ENCODE measurements at regions not wholly inside any gene's neighbourhood (a gene's known extent, or its start where the extent isn't known, plus 50 kb on each side); places are given as distances from the start of the nearest gene placed in this dataset.

- H3K4me3 ChIP-seq, result no peak overlapping the region
- 4% methylated on average over 1 of the region's 1 CpG for WGBS (ENCODE audit: missing lambda C conversion rate)
- POLR2A ChIA-PET, result no interaction called here
- CTCF ChIA-PET, result no interaction called here
- H3K4me1 ChIP-seq, result no peaks in the 10 kb centered on the region
- no peak for ATAC-seq
- peaks cover 5% of the 10 kb centered on the region; the same call in 1 of the 3 replicates for H3K9me3 ChIP-seq
- no peak overlapping the region for H3K4me2 ChIP-seq
- no peak overlapping the region for H3K27ac ChIP-seq
- no peak for DNase-seq (ENCODE audit: low read depth in 1 of 2, low spot score in 1 of 2)
- FAIRE-seq, result no peak
- no peak for TF ChIP-seq RAD21 (conservative IDR thresholded peaks at IDR 0.05 in 1 of 2, IDR thresholded peaks at IDR 0.05 in 1 of 2)
- TF ChIP-seq MAFK (IDR thresholded peaks at IDR 0.05; ENCODE audit: partially characterized antibody), result peak; percentile 52
These were observed 856.9 kb upstream of the PTPRD start for GRCh38 chr9:11469745-11470144.

DNA sequence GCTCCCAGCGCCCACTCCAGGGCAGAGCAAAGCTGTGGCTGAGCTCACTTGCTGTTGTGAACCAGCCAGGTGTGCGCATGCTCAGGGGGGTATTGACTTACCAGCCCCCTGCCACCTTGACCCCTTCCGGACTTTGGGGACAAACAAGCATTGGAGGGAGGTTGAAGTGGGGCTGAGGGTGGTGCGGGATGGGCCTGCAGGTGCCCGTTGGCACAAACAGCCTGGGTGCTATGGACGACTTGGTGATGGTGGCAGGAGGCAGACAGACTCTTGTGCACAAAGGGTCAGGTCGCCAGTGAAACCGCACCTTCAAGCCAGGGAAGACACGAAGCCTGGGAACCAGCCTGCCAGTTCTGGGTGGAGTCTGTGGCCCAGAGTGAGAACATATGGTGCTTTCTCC is 858.5 kb upstream of the PTPRD start:
- POLR2A ChIA-PET, result no interaction called here
- CTCF ChIA-PET, result no interaction called here
- DNase-seq (ENCODE audit: low read depth in 1 of 2, low spot score in 1 of 2) (no peak), ATAC-seq (no peak), FAIRE-seq (no peak)
- TF ChIP-seq CBX2 (IDR thresholded peaks at IDR 0.05; ENCODE audit: borderline replicate concordance, low read depth) (no peak), RCOR1 (IDR thresholded peaks at IDR 0.05; ENCODE audit: low read depth, low read length) (no peak)
- Histone ChIP-seq H3K4me1 (no peaks in the 10 kb centered on the region), H3K27ac (no peak overlapping the region), H3K4me2 (no peak overlapping the region), H3K9me3 (0 out of 3 replicates have a peak, but pooled peaks cover 5% of the 10 kb centered on the region), H3K4me3 (no peak overlapping the region)
- 6% methylated on average over 6 of the region's 9 CpGs for WGBS (ENCODE audit: missing lambda C conversion rate)

DNA sequence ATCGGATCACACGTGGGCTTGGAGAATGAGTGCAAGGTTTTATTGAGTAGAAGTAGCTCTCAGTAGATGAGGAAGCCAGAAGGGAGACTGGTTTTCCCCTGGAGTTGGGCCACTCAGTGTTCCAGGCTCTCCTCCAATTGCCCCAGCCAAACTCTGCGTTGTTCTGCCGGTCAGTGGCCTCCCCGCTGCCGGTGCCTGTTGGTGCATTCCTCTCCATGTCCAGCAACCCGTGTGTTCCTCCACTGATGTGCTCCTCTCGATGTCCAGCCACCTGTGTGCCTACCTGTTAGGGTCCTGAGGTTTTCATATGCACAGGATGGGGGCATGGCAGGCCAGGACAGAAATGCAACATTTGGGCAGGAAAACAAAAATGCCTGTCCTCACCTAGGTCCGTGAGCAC is 888.0 kb upstream of the PTPRD start:
- Histone ChIP-seq H3K4me2 (no peak overlapping the region), H3K27ac (no peak overlapping the region), H3K9me3 (no peaks in the 10 kb centered on the region), H3K4me3 (no peak overlapping the region), H3K4me1 (no peaks in the 10 kb centered on the region)
- WGBS (ENCODE audit: missing lambda C conversion rate), result 14% methylated on average over 9 of the region's 9 CpGs
- ChIA-PET POLR2A (no interaction called here), CTCF (no interaction called here)
- no peak for ATAC-seq
- TF ChIP-seq CHD4 (IDR thresholded peaks at IDR 0.05; ENCODE audit: borderline replicate concordance), result no peak
- TF ChIP-seq HEYL (CRISPR knock-in tag; IDR thresholded peaks at IDR 0.05), result no peak
- FAIRE-seq, result no peak
- no peak for DNase-seq (ENCODE audit: low read depth in 1 of 2, low spot score in 1 of 2)

- no peak for ATAC-seq
- Histone ChIP-seq H3K4me2 (no peak overlapping the region), H3K4me1 (no peaks in the 10 kb centered on the region), H3K9me3 (peaks cover 6% of the 10 kb centered on the region; the same call in 1 of the 3 replicates), H3K4me3 (no peak overlapping the region), H3K27ac (no peak overlapping the region)
- DNase-seq (ENCODE audit: low read depth in 1 of 2, low spot score in 1 of 2), result no peak
- POLR2A ChIA-PET, result no interaction called here
- WGBS (ENCODE audit: missing lambda C conversion rate), result 18% methylated on average over 2 of the region's 2 CpGs
- no peak for FAIRE-seq
- CTCF ChIA-PET, result no interaction called here
- TF ChIP-seq SREBF2 (IDR thresholded peaks at IDR 0.05), result no peak
- no peak for TF ChIP-seq HOXB13 (CRISPR knock-in tag; IDR thresholded peaks at IDR 0.05; ENCODE audit: low read depth)
- no peak for TF ChIP-seq JUN (IDR thresholded peaks at IDR 0.05)
- no peak for TF ChIP-seq SMC3 (IDR thresholded peaks at IDR 0.05)
- no peak for TF ChIP-seq MYC (IDR thresholded peaks at IDR 0.05; ENCODE audit: borderline replicate concordance, low read length)
- TF ChIP-seq FOSB (CRISPR knock-in tag; IDR thresholded peaks at IDR 0.05), result no peak
- TF ChIP-seq ZFP36 (IDR thresholded peaks at IDR 0.05; ENCODE audit: borderline replicate concordance, partially characterized antibody), result no peak
These were observed 894.2 kb upstream of the PTPRD start for GRCh38 chr9:11506980-11507379.

GRCh38 chr9:11537566-11537965 is 924.8 kb upstream of the PTPRD start:
- CTCF ChIA-PET, result no interaction called here
- DNase-seq (ENCODE audit: low read depth in 1 of 2, low spot score in 1 of 2), result no peak
- POLR2A ChIA-PET, result no interaction called here
- Histone ChIP-seq H3K4me2 (no peak overlapping the region), H3K27ac (no peak overlapping the region), H3K4me3 (no peak overlapping the region), H3K4me1 (no peaks in the 10 kb centered on the region), H3K9me3 (peaks cover 3% of the 10 kb centered on the region; the same call in 1 of the 3 replicates)
- no peak for FAIRE-seq
- no peak for ATAC-seq
- TF ChIP-seq POLR2A (IDR thresholded peaks at IDR 0.05; ENCODE audit: low read length) (no peak), RNF2 (IDR thresholded peaks at IDR 0.05; ENCODE audit: borderline replicate concordance, low read depth) (no peak), GATA3 (IDR thresholded peaks at IDR 0.05; ENCODE audit: borderline replicate concordance) (no peak), RAD21 (conservative IDR thresholded peaks at IDR 0.05 in 1 of 2, IDR thresholded peaks at IDR 0.05 in 1 of 2) (no peak), KDM5A (IDR thresholded peaks at IDR 0.05) (no peak), FOSB (CRISPR knock-in tag; IDR thresholded peaks at IDR 0.05) (no peak), ZFP36 (IDR thresholded peaks at IDR 0.05; ENCODE audit: borderline replicate concordance, partially characterized antibody) (no peak), CBX8 (IDR thresholded peaks at IDR 0.05) (no peak), HEYL (CRISPR knock-in tag; IDR thresholded peaks at IDR 0.05) (no peak), NFE2L2 (conservative IDR thresholded peaks at IDR 0.05; ENCODE audit: low read length) (no peak), ESRRA (IDR thresholded peaks at IDR 0.05; ENCODE audit: borderline replicate concordance, low read length) (no peak), NR3C1 (IDR thresholded peaks at IDR 0.05) (no peak), JUN (IDR thresholded peaks at IDR 0.05) (no peak), CHD4 (IDR thresholded peaks at IDR 0.05; ENCODE audit: borderline replicate concordance) (no peak)
- TF ChIP-seq, protein P1, sequence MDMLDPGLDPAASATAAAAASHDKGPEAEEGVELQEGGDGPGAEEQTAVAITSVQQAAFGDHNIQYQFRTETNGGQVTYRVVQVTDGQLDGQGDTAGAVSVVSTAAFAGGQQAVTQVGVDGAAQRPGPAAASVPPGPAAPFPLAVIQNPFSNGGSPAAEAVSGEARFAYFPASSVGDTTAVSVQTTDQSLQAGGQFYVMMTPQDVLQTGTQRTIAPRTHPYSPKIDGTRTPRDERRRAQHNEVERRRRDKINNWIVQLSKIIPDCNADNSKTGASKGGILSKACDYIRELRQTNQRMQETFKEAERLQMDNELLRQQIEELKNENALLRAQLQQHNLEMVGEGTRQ (IDR thresholded peaks at IDR 0.05), result no peak

Measured in A549 (cell line).